Ishikawa (cell line): ENCODE measurements at regions not wholly inside any gene's neighbourhood (a gene's known extent, or its start where the extent isn't known, plus 50 kb on each side); places are given as distances from the start of the nearest gene placed in this dataset.

Experiments used
- CEBPB ChIP-seq: IDR thresholded peaks from 2 replicates; pipeline ENCODE4 v1.6.1; 2012
- CREB1 ChIP-seq: IDR thresholded peaks from 2 replicates; pipeline ENCODE4 v1.6.1; 2012; ENCODE audit warnings: low read depth
- EGR1 ChIP-seq: IDR thresholded peaks from 2 replicates; pipeline ENCODE4 v1.6.1; 2012
- EP300 ChIP-seq: IDR thresholded peaks from 2 replicates; pipeline ENCODE4 v1.6.1; 2012; ENCODE audit warnings: borderline replicate concordance
- FOXM1 ChIP-seq: IDR thresholded peaks from 2 replicates; pipeline ENCODE4 v1.6.1; 2012; ENCODE audit warnings: low read depth, borderline replicate concordance
- MAX ChIP-seq: IDR thresholded peaks from 2 replicates; pipeline ENCODE4 v1.6.1; 2012
- NFIC ChIP-seq: IDR thresholded peaks from 2 replicates; pipeline ENCODE4 v1.6.1; 2012
- RAD21 ChIP-seq: IDR thresholded peaks from 2 replicates; pipeline ENCODE4 v1.6.1; 2012; ENCODE audit warnings: low read depth
- REST ChIP-seq: IDR thresholded peaks from 2 replicates; pipeline ENCODE4 v1.6.1; 2012; ENCODE audit warnings: low read depth, mild to moderate bottlenecking
- TAF1 ChIP-seq: IDR thresholded peaks from 2 replicates; pipeline ENCODE4 v1.6.1; 2012; ENCODE audit warnings: low read depth, mild to moderate bottlenecking
- TEAD4 ChIP-seq: IDR thresholded peaks from 2 replicates; pipeline ENCODE4 v1.6.1; 2012
- YY1 ChIP-seq: IDR thresholded peaks from 2 replicates; pipeline ENCODE4 v1.6.1; 2012; ENCODE audit warnings: low read depth
- ZBTB7A ChIP-seq: IDR thresholded peaks from 2 replicates; pipeline ENCODE4 v1.6.1; 2012; ENCODE audit warnings: low read depth

GRCh38 chr4:53658029-53658428, 66.7 kb upstream of the LNX1 start:
- TF ChIP-seq REST (no peak), CEBPB (no peak), TEAD4 (no peak), TAF1 (no peak), EP300 (no peak), MAX (no peak), NFIC (no peak), CREB1 (no peak), FOXM1 (no peak), EGR1 (no peak), YY1 (no peak), RAD21 (no peak), ZBTB7A (no peak)
